ENCODE measurements at regions not wholly inside any gene's neighbourhood (a gene's known extent, or its start where the extent isn't known, plus 50 kb on each side); places are given as distances from the start of the nearest gene placed in this dataset.

DNA sequence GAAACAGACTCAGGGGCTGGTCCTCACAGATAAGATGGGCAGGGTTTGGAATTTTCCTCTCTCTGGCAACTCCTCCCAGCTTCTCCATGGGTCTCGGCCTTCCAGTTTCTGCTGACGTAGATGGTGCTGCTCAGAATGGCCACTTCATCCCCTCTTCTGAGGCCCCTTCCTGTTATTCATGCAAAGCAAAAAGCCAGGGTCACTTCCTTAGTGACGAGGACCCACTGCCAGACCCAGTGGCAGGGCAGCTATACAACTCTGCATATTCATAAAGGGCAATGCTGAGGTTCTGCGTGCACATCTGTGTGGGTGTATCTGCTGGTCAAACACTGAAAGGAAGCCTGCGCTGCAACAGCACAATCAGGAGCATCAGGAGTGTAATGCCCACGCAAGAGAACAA is 108.8 kb downstream of the WSCD1 start:
- TF ChIP-seq POLR2A (IDR thresholded peaks at IDR 0.05; ENCODE audit: extremely low read depth, insufficient read length) = no peak
- TF ChIP-seq, protein P1, sequence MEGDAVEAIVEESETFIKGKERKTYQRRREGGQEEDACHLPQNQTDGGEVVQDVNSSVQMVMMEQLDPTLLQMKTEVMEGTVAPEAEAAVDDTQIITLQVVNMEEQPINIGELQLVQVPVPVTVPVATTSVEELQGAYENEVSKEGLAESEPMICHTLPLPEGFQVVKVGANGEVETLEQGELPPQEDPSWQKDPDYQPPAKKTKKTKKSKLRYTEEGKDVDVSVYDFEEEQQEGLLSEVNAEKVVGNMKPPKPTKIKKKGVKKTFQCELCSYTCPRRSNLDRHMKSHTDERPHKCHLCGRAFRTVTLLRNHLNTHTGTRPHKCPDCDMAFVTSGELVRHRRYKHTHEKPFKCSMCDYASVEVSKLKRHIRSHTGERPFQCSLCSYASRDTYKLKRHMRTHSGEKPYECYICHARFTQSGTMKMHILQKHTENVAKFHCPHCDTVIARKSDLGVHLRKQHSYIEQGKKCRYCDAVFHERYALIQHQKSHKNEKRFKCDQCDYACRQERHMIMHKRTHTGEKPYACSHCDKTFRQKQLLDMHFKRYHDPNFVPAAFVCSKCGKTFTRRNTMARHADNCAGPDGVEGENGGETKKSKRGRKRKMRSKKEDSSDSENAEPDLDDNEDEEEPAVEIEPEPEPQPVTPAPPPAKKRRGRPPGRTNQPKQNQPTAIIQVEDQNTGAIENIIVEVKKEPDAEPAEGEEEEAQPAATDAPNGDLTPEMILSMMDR (IDR thresholded peaks at IDR 0.05; ENCODE audit: low read depth, low read length) = no peak

Measured in NB4 (cell line).